Stimulated activated CD8-positive, alpha-beta memory T cell treated with anti-CD3 and anti-CD28 coated beads, Interleukin-7, amount 100 ng/mL, for 24 hours (primary cell): ENCODE measurements at regions not wholly inside any gene's neighbourhood (a gene's known extent, or its start where the extent isn't known, plus 50 kb on each side); places are given as distances from the start of the nearest gene placed in this dataset.

Experiments used
- DNase-seq: peaks from one replicate; pipeline ENCODE4 v3.0.0-alpha.2; 2020; ENCODE audit warnings: low read depth

DNA sequence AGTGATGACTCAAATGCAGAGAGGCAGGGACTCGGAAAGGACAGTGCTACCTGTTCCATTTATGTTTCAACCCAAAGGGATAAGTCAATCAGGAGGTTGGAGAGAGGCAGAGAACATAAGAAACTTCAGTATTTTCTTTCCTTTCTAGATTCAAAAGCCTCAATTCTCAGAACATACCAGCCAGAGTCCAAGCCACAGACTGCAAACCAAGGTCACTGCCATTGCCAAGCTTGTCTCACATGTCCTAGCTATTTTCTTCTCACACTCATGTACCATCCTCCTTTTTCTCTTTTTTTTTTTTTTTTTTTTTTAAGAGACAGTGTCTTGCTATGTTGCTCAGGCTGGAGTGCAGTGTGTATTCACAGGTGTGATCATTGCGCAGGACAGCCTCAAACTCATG is 111.7 kb upstream of the AKIP1 start:
- DNase-seq: no peak

- no peak for DNase-seq
Measured at GRCh38 chr11:8800520-8801110, 110.4 kb upstream of the AKIP1 start.

- no peak for DNase-seq
Measured at GRCh38 chr11:8801121-8801520, 109.9 kb upstream of the AKIP1 start.

- DNase-seq: no peak
Measured at GRCh38 chr11:8802251-8802650, 108.7 kb upstream of the AKIP1 start.

DNA sequence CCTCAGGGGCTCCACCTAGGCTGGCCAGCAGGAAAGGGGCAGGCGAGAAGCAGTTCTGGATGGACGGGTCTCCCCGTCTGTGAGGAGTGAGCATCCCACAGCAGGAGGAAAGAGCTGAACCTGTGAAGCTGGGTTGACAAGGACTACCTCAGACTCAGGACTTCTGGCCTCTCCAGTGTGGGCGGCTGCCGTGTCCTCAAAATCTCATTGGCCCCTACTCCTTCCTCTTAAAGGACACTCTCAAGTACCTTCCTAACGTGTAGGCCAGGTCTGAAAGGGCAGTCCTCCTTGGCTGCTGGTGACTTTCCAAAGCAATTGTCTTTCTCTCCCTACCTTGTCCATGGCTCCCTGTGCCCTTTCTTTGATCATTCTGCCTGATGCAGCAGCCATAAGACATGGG is 107.0 kb upstream of the AKIP1 start:
- DNase-seq: no peak

DNA sequence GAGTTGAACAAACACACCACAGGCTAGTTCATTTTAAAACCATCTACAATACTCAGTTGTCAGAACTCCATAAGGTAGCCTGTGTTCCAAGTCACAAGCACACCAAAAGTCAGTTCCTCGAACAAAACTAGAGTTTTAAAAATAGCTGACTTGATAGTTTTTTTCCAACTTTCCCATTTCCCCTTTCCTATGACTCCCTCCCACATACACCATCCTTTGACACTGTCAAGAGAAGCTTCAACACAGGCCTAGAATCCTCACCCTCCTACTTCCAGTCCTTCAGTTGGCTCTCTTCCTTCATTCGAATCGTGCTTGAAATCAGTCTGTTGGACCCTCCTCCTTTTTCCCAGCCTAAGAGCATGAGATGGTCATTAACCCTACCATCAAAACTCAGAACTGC is 105.7 kb upstream of the AKIP1 start:
- DNase-seq: no peak

DNA sequence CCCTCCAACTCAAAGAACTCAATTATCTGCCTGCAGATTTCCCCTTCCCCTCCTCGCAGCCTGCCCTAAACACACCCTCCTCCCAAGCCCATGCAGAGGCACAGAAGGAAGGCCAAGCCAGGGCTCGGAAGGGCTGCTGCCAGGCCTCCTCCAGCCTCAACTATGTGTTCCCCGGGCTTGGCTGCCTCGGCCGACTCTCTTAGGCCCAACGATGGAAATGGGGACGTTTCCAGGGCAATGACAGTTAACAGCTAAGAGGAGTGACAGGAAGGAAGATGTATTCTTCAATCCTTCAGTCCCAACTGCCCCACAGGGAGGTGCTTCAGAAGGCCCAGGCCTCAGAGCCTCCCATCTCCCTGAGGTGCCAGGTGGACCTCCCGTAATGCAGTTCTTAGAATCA is 104.0 kb upstream of the AKIP1 start:
- no peak for DNase-seq

DNA sequence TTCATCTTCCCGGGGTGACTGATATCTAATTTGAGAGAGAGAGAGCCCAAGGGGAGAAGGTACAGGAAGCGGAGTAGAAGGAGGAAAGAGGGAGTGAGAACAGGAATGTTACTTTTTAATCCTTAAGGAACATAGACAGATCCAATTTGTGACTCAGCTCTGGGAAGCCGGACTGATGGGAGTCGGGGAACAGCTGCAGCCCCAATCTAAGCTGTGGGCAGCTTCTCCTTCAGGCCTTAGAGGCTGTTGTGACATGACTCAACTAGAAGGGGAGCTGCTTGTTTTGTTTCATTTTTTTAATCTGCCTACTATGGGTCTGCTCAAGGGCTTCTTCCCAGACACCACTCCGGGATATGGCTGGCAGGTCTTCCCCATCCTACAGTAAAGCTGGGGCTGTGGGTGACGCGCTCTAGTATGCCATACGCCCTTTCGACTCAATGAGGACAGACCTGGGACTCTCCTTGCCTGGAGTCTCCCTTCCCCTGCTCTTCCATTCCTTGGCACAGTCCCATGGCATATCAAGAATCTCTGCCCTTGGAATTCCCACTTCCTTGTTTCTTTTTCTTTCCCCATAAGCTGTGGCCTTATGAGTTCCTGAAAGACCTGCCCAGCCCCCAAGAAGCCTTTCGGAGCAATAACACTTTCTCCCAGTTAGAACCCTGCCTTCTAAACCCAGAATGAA is 103.3 kb upstream of the AKIP1 start:
- DNase-seq: no peak

DNA sequence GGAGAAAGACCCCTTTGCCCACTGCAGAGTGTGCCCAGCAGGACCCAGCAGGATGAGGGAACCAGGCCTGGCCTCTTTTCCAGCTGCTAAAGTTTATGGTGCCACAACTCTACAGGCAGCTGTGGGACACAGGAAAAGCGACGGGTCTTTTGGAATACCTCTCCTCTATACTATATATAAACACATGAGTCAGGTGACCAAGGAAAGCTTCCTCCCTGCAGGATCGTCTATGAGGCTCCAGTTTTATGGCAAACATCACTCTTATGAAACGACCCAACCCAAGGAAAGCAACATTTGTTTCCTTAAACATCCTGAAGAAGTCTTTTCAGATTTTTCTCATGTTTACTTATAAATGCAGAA is 102.8 kb upstream of the AKIP1 start:
- DNase-seq: no peak

- no peak for DNase-seq
Measured at GRCh38 chr11:8809241-8809938, 101.6 kb upstream of the AKIP1 start.

DNA sequence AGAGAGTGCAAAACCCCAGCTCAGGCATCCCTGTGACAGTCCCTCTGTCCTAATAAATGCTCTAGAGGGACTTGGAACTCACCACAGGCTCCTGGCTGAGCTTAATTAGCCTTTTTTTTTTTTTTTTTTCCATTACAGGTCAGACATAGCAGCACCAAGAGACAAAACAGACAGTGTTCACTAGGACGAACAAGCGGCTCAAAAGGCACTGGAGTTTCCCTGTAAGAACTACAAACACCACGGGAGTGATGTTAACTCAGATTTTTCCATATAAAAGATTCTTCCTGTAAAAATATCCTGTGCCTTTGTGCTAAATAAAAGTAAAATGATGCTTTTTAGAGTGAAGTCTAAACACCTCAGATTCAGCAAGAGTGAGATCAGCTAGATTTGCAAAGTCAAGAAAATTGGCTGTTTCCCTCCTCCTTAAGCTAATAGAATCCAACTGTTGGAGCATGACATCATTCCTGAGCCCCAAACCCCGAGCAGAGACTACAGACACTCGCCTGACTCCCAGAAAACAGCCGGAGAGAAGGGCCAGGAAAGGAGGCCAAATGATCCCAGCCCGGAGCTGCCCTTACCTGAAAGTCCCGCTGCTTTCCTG is 101.0 kb upstream of the AKIP1 start:
- DNase-seq: no peak

DNA sequence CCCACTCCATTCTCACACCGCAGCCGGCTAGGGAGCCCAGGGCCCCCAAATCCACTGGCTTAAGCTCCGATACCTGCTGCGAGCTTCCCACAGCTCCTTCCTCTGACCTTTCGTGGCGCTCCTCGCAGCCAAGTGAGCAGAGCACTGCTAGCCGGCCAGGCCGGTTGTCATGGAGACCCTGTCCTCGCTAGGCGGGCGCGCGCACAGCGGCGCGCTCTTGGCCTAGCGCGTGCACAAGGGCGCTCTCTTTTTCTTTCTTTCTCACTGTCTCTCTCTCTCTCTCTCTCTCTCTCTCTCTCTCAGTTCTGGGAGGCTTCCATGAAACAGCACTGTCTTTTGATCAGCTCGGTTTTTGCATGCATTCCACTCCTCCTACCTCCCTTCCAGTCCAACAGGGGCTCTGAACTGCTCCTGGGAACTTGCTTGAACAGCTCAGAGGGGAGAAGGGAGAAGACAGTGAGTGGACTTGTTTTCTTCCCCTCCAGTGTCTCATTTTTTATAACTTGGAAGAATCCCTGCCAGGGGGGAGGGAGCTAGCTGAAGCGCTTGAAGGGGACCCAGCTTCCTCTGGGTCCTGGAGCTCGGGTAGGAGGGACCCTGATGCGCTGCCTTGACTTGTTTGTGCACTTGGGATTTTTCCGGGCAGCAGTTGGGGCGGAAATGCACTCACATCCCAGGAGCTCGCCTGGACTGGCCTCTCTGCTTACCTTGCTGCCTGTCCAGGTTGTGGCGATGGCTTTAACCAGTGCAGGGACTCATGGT is 100.3 kb upstream of the AKIP1 start:
- no peak for DNase-seq

- DNase-seq: no peak
Measured at GRCh38 chr11:8811571-8811970, 99.4 kb upstream of the AKIP1 start.

DNA sequence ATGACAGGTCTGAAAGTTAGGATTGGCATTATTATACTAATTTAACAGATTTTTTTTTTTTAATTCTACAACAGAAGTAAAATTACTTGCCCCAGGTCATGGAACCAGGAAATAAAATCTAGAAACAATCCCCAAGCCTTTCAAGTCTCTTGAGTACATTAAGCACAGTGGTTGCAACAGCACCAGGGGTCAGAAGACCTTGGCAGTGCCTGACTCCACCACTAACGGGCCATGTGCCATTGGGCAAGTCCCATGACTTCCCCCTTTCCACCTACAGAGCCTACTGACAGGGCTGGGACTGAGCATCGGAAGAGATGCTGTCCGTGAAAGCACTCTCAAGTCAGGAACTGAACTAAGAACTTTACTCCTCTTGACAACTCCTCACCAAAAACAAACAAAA is 98.6 kb upstream of the AKIP1 start:
- no peak for DNase-seq

DNA sequence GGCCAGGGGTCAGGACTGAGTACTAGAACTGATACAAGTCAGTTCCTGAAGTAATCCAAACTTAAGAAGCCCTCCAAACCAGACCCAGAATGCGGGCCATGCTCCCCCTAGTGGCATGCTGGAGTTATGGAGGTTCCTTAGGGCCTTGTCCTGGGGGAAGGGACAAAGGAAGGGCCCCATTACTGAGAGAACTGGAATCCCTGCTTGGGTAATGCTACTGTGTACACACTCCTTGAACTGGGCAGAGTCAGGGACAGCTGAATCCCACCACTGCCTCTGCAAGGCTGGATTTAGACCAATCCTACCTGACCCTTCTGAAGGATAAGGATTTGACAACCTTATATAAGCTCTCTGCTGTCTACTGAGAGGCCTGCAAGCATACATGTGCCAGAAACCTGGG is 97.3 kb upstream of the AKIP1 start:
- peak; percentile 37 for DNase-seq

DNA sequence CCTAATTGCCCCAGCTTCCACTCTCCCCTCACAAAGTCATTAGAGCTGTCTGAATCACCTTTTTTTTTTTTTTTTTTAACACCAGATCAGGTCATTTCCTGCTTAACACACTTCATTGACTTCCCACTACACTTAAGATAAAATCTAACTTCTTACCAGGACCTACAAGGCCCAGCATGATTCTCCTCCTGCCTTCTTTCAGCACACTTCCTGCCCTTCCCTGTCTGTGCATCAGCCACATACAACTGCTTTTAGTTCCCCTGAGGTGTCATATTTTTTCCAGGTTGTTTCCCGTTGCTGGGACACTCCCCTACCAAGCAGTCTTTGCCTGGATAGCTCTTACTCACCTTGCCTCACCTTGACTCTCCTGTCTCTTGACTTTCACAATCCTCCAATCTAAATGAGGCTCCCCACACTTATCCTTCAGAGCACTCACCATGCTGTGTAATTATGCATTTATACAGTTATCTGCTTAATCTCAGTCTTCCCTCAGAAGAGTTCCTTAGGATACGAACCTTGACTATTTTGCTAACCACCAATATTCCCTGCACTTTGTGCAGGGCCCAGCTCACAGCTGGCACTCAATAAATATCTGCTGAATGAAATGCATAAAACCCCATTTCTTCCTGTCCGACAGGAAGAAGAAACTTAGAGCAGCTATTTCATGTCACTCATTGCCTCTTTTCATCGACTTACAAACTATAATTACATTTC is 96.6 kb upstream of the AKIP1 start:
- DNase-seq: no peak

DNA sequence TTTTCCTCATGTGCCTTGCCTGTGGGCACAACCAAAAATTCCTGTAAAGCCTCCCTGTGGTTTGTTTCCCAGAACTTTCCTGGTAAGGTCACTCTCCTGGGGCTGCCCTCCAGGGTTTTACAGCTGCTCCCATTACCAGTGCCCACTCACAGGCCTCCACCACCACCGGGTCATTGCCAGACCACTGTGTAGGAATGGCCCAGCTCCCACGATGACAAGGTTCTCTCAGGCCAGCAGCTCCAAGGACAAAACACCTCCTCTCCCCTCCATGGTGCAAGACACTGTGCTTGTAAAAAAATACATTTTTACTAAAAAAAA is 96.1 kb upstream of the AKIP1 start:
- DNase-seq: no peak

GRCh38 chr11:8818421-8818820 is 92.6 kb upstream of the AKIP1 start:
- no peak for DNase-seq

DNA sequence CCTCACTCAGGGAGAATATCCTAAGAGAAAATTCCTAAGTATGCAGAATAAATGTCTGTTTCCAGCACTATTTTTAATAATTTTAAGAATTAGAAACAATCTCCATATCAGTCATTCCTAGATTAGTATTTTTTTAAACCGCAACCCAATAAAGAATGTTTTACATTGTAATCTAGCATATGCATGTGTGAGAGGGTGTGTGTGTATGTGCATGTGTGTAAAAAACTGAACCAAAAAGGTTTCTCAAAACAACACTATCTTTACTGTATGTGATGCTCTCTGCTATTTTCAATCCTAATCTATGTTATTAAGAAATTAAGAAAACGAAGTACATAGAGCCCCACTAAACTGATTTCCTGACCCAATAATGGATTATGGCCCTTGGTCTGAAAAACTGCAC is 90.6 kb upstream of the AKIP1 start:
- DNase-seq: no peak

GRCh38 chr11:8822469-8822868 is 88.5 kb upstream of the AKIP1 start:
- DNase-seq: no peak

DNA sequence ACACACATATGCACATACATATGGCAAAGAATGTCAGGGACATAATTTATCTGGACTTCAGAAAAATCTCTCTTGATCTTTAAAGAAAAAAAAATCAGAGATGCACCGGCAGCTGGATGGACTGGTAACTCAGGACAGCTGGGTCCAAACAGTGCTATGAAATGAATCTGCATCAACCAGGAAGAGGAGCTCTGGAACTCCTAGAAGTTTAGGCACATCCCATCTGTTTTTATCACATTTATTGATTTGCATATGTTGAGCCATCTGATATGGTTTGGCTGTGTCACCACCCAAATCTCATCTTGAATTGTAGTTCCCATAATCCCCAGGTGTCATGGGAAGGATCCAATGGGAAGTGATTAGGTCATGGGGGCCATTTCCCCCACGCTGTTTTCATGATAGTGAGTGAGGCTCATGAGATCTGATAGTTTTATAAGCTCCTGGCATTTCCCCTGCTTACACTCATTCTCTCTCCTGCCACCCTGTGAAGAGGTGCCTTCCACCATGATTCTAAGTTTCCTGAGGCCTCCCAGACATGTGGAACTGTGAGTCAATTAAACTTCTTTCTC is 87.7 kb upstream of the AKIP1 start:
- no peak for DNase-seq
